Esophagus muscularis mucosa (tissue), 3 donors: ENCODE measurements at regions not wholly inside any gene's neighbourhood (a gene's known extent, or its start where the extent isn't known, plus 50 kb on each side); places are given as distances from the start of the nearest gene placed in this dataset.

Experiments
- CTCF ChIP-seq, 3 experiments: fragments of 200-600 bp in 2 of 3; fragments of 450-650 bp in 1 of 3; sonication (generic) in 2 of 3; IDR thresholded peaks; one replicate each; pipeline ENCODE4 v1.5.1; 2017 to 2019; ENCODE audit warnings: antibody characterized with exemption in 3 of 3, mild to moderate bottlenecking in 2 of 3, moderate library complexity in 1 of 3
- POLR2AphosphoS5 ChIP-seq, 2 donors: sonication (generic); formaldehyde crosslinking; IDR thresholded peaks; one replicate each; pipeline ENCODE4 v1.6.1; 2017; ENCODE audit warnings: antibody characterized with exemption in 2 of 2

DNA sequence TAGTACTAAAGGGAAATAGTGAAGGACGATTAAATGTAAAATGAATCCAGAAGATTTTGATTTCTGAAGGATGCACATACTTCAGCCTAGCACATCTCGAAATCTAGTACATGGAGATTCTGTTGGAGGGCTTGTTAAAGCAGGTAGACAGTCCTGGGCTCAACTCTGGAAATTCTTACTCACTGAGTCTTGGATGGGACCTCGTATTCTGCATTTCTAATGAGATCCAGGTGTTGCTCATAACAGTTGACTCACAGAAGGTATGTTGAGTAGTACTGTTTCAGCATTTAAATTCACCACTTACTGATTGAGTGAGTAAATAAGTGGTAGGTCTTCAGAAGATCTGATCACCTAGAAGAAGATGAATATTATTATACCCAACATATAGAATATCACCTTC lies 623.4 kb upstream of the SGO1 start:
- TF ChIP-seq CTCF (IDR thresholded peaks at IDR 0.05): no peak
- no peak for TF ChIP-seq POLR2AphosphoS5 (IDR thresholded peaks at IDR 0.05)
